Keratinocyte (primary cell): ENCODE measurements at regions not wholly inside any gene's neighbourhood (a gene's known extent, or its start where the extent isn't known, plus 50 kb on each side); places are given as distances from the start of the nearest gene placed in this dataset.

Experiments used
- DNase-seq: peaks from one replicate; pipeline ENCODE4 v3.0.0-alpha.2; 2011; ENCODE audit warnings: low read depth, missing footprints, low spot score
- FAIRE-seq: peaks from 2 replicates; lab custom pipeline; 2011; peaks lifted over from hg19 to GRCh38; lab: Jason Lieb, UNC
- H2AFZ ChIP-seq: 2 replicates; pipeline ENCODE4 v1.6.0; 2012; ENCODE audit warnings: low read length, control low read depth, inconsistent platforms; ENCODE audit not compliant: control insufficient read depth
- H3K27ac ChIP-seq: 2 replicates; pipeline ENCODE4 v1.5.1; 2011; ENCODE audit warnings: low read length; ENCODE audit not compliant: control insufficient read depth, insufficient read depth
- H3K27me3 ChIP-seq: 3 replicates; pipeline ENCODE4 v1.6.0; 2011; ENCODE audit warnings: low read length; ENCODE audit not compliant: control insufficient read depth, insufficient read depth; ENCODE audit errors: extremely low read depth
- H3K36me3 ChIP-seq, 2 experiments: 2 replicates in 1 of 2; 3 replicates in 1 of 2; pipeline ENCODE4 v1.5.1; 2011; ENCODE audit warnings: low read length in 2 of 2, mild to moderate bottlenecking in 1 of 2; ENCODE audit not compliant: control insufficient read depth in 2 of 2, insufficient read depth in 2 of 2; ENCODE audit errors: extremely low read depth in 1 of 2
- H3K4me1 ChIP-seq: 3 replicates; pipeline ENCODE4 v1.5.1; 2011; ENCODE audit warnings: low read length; ENCODE audit not compliant: control insufficient read depth, insufficient read depth; ENCODE audit errors: extremely low read depth
- H3K4me2 ChIP-seq: 3 replicates; pipeline ENCODE4 v1.6.0; 2011; ENCODE audit warnings: low read depth, low read length; ENCODE audit not compliant: control insufficient read depth, insufficient read depth; ENCODE audit errors: extremely low read depth
- H3K4me3 ChIP-seq, 3 experiments: fragments of 200-600 bp in 1 of 3; sonication (generic) in 1 of 3; 2 replicates in 2 of 3; 3 replicates in 1 of 3; pipeline ENCODE4 v1.5.1; 2011 to 2016; ENCODE audit warnings: low read length in 3 of 3, mild to moderate bottlenecking in 3 of 3, control low read depth in 2 of 3, inconsistent platforms in 1 of 3, low read depth in 1 of 3, mixed read lengths in 1 of 3, mixed run types in 1 of 3, moderate library complexity in 1 of 3; ENCODE audit not compliant: control insufficient read depth in 2 of 3, insufficient read depth in 2 of 3; ENCODE audit errors: extremely low read depth in 1 of 3
- H3K79me2 ChIP-seq: 2 replicates; pipeline ENCODE4 v1.6.0; 2012; ENCODE audit warnings: low read length; ENCODE audit not compliant: control insufficient read depth, insufficient read depth
- H3K9ac ChIP-seq: 3 replicates; pipeline ENCODE4 v1.6.0; 2011; ENCODE audit warnings: low read length; ENCODE audit not compliant: control insufficient read depth, insufficient read depth; ENCODE audit errors: extremely low read depth
- H3K9me1 ChIP-seq: 3 replicates; pipeline ENCODE4 v1.6.0; 2011; ENCODE audit warnings: low read length; ENCODE audit not compliant: control insufficient read depth, insufficient read depth; ENCODE audit errors: extremely low read depth
- H3K9me3 ChIP-seq: 2 replicates; pipeline ENCODE4 v1.5.1; 2012; ENCODE audit warnings: low read depth, low read length; ENCODE audit not compliant: control insufficient read depth
- H4K20me1 ChIP-seq: 3 replicates; pipeline ENCODE4 v1.6.0; 2011; ENCODE audit warnings: low read length; ENCODE audit not compliant: control insufficient read depth, insufficient read depth; ENCODE audit errors: extremely low read depth
- EZH2 ChIP-seq: IDR thresholded peaks from one replicate; pipeline ENCODE4 v1.6.1; 2012; ENCODE audit warnings: inconsistent platforms, mild to moderate bottlenecking, low read length, moderate library complexity
- dilution Hi-C: fragments of 300-500 bp; cut with MboI; formaldehyde crosslinking; loops from one replicate; pipeline ENCODE4 v1.7.0; 2020; ENCODE audit warnings: low sequenced_read_pairs; ENCODE audit not compliant: extremely low pct_ligation_motif_present
- TF ChIP-seq, protein P1 (sequence below), 3 experiments: IDR thresholded peaks in 1 of 3; conservative IDR thresholded peaks in 1 of 3; optimal IDR thresholded peaks in 1 of 3; 2 replicates in 2 of 3; 3 replicates in 1 of 3; pipeline versions ENCODE3 to v1.5.1; 2011; ENCODE audit warnings: low read length in 3 of 3, mild to moderate bottlenecking in 3 of 3, moderate library complexity in 2 of 3, control low read depth in 1 of 3, inconsistent platforms in 1 of 3; ENCODE audit not compliant: insufficient read depth in 2 of 3; ENCODE audit errors: extremely low read depth in 1 of 3

DNA sequence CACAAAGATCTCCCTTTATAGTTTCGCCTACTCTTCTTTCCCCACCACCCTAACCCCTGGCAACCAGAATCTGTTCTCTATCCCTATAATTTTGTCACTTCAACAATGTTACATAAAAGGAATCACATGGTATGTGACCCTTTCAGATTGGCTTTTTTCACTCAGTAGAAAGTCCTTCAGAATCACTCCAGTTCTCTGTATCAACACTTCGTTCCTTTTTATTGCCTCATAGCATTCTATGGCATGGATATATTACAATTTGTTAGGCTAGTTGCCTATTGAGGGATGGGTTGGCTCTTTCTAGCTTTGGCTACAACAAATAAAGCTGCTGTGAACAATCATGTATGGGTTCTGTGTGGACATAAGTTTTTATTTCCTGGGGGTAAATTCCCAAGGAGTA is 163.1 kb downstream of the RPIA start:
- no peaks in the 10 kb centered on the region for H3K36me3 ChIP-seq
- H3K27ac ChIP-seq: no peak overlapping the region
- H3K4me1 ChIP-seq: no peaks in the 10 kb centered on the region
- no peak overlapping the region for H2AFZ ChIP-seq
- no peak for DNase-seq
- dilution Hi-C loops: no loop called here
- H3K9ac ChIP-seq: no peak overlapping the region
- no peaks in the 10 kb centered on the region for H3K9me3 ChIP-seq
- no peak overlapping the region for H3K4me3 ChIP-seq
- TF ChIP-seq, protein P1, sequence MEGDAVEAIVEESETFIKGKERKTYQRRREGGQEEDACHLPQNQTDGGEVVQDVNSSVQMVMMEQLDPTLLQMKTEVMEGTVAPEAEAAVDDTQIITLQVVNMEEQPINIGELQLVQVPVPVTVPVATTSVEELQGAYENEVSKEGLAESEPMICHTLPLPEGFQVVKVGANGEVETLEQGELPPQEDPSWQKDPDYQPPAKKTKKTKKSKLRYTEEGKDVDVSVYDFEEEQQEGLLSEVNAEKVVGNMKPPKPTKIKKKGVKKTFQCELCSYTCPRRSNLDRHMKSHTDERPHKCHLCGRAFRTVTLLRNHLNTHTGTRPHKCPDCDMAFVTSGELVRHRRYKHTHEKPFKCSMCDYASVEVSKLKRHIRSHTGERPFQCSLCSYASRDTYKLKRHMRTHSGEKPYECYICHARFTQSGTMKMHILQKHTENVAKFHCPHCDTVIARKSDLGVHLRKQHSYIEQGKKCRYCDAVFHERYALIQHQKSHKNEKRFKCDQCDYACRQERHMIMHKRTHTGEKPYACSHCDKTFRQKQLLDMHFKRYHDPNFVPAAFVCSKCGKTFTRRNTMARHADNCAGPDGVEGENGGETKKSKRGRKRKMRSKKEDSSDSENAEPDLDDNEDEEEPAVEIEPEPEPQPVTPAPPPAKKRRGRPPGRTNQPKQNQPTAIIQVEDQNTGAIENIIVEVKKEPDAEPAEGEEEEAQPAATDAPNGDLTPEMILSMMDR (optimal IDR thresholded peaks at IDR 0.05 in 1 of 3, IDR thresholded peaks at IDR 0.05 in 1 of 3, conservative IDR thresholded peaks at IDR 0.05 in 1 of 3; ENCODE audit: extremely low read depth in 1 of 3, insufficient read depth in 2 of 3, low read length in 3 of 3): no peak
- TF ChIP-seq EZH2: no peak
- H3K79me2 ChIP-seq: no peaks in the 10 kb centered on the region
- H3K9me1 ChIP-seq: no peaks in the 10 kb centered on the region
- no peaks in the 10 kb centered on the region for H3K27me3 ChIP-seq
- no peaks in the 10 kb centered on the region for H4K20me1 ChIP-seq
- no peak for FAIRE-seq
- no peak overlapping the region for H3K4me2 ChIP-seq

- no peaks in the 10 kb centered on the region for H3K4me1 ChIP-seq
- dilution Hi-C loops: no loop called here
- TF ChIP-seq EZH2: no peak
- TF ChIP-seq, protein P1 (optimal IDR thresholded peaks at IDR 0.05 in 1 of 3, IDR thresholded peaks at IDR 0.05 in 1 of 3, conservative IDR thresholded peaks at IDR 0.05 in 1 of 3; ENCODE audit: extremely low read depth in 1 of 3, insufficient read depth in 2 of 3, low read length in 3 of 3): no peak
These were observed 164.3 kb downstream of the RPIA start for GRCh38 chr2:88855620-88856408.

More at GRCh38 chr2:88855620-88856408, 164.3 kb downstream of the RPIA start:
- no peak for FAIRE-seq
- Histone ChIP-seq H3K79me2 (no peaks in the 10 kb centered on the region), H3K36me3 (no peaks in the 10 kb centered on the region), H3K9me1 (no peaks in the 10 kb centered on the region), H4K20me1 (no peaks in the 10 kb centered on the region), H3K9ac (no peak overlapping the region), H3K4me2 (no peak overlapping the region), H3K27ac (no peak overlapping the region), H3K27me3 (no peaks in the 10 kb centered on the region), H3K4me3 (no peak overlapping the region), H3K9me3 (no peaks in the 10 kb centered on the region), H2AFZ (no peak overlapping the region)
- DNase-seq: no peak
